ENCODE measurements at regions not wholly inside any gene's neighbourhood (a gene's known extent, or its start where the extent isn't known, plus 50 kb on each side); places are given as distances from the start of the nearest gene placed in this dataset.

DNA sequence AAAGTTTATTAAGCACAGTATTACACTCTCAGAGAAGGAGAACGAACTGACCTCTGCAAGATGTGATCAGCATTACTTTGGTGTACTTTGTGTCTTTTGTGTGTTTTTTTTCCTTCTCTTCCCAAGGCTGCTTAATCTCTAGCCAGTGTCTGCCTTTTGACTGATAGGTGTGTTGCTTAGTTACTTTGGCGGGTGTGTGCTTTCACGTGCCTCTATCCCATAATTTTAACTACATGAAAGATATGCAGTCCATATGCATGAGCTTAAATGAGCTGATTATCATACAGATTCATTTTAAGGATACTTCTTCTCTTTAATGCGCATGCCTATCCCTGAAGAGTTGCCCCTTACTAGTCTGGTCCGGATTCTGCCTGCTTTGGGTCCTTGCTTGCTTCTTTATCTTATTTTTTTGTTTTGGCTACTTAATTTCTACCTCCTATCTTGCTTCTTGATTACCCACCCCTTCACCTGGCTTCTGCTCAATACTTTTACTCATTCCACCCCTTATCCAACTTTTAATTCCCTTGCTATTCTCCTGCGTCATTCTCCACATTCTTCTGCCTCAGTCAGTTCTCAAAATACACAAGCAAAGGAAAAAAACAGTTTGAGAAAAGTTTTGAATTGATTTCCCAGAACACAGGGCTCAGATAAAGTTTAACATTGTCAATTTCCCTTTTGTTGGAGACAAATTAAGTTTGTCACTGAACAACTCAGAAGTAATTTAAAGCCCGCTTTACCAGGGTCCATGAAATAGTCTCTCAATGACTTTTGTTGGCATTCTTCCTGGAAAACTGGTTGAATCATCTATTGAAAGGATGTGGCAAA, 182.0 kb downstream of the TENT5D start:
- Histone ChIP-seq H3K27ac (no peak overlapping the region), H2AFZ (no peak overlapping the region), H3K27me3 (ENCODE audit: insufficient read depth, low read depth) (no peaks in the 10 kb centered on the region), H3K79me2 (ENCODE audit: low read depth) (no peaks in the 10 kb centered on the region), H3K36me3 (ENCODE audit: low read depth) (no peaks in the 10 kb centered on the region), H3K9me3 (ENCODE audit: insufficient read depth, low read depth) (no peaks in the 10 kb centered on the region), H3F3A (ENCODE audit: insufficient read depth, low read depth) (no peaks in the 10 kb centered on the region), H3K4me2 (no peak overlapping the region), H3K9me2 (ENCODE audit: insufficient read depth) (no peaks in the 10 kb centered on the region), H3K4me1 (replicated peaks; ENCODE audit: insufficient read depth) (no peaks in the 10 kb centered on the region), H3K4me3 (no peak overlapping the region), H4K20me1 (ENCODE audit: insufficient read depth) (no peaks in the 10 kb centered on the region)
- no TSS peak for BruUV-seq (replicated peaks)
- DNase-seq, result no peak
- ChIA-PET CTCF (no interaction called here), POLR2A (ENCODE audit: unreplicated experiment) (no interaction called here)
- TF ChIP-seq EZH2 (IDR thresholded peaks at IDR 0.05; ENCODE audit: low read depth) (no peak), CTCF (conservative IDR thresholded peaks at IDR 0.05) (no peak)
- intact Hi-C loops (cut with micrococcal nuclease; ENCODE audit: unreplicated experiment), result no loop called here
